HUES48 (cell line): ENCODE measurements at regions not wholly inside any gene's neighbourhood (a gene's known extent, or its start where the extent isn't known, plus 50 kb on each side); places are given as distances from the start of the nearest gene placed in this dataset.

Experiments
- H3K27ac ChIP-seq: one replicate; pipeline ENCODE4 v1.7.0; 2013; ENCODE audit warnings: low read depth, low read length, inconsistent platforms
- H3K27me3 ChIP-seq: 2 replicates; pipeline ENCODE4 v1.6.1; 2013; ENCODE audit warnings: mild to moderate bottlenecking, low read length; ENCODE audit not compliant: control insufficient read depth, insufficient read depth
- H3K36me3 ChIP-seq: 2 replicates; pipeline ENCODE4 v1.6.1; 2013; ENCODE audit warnings: low read length; ENCODE audit not compliant: control insufficient read depth, insufficient read depth
- H3K4me1 ChIP-seq: 2 replicates; pipeline ENCODE4 v1.6.1; 2013; ENCODE audit warnings: mild to moderate bottlenecking, low read length; ENCODE audit not compliant: control insufficient read depth, insufficient read depth
- H3K4me3 ChIP-seq: 2 replicates; pipeline ENCODE4 v1.5.1; 2013; ENCODE audit warnings: mild to moderate bottlenecking, low read depth, low read length
- H3K9ac ChIP-seq: 2 replicates; pipeline ENCODE4 v1.6.1; 2013; ENCODE audit warnings: mild to moderate bottlenecking, low read depth, low read length, moderate library complexity
- H3K9me3 ChIP-seq: 2 replicates; pipeline ENCODE4 v1.6.1; 2013; ENCODE audit warnings: low read length; ENCODE audit not compliant: control insufficient read depth, insufficient read depth

DNA sequence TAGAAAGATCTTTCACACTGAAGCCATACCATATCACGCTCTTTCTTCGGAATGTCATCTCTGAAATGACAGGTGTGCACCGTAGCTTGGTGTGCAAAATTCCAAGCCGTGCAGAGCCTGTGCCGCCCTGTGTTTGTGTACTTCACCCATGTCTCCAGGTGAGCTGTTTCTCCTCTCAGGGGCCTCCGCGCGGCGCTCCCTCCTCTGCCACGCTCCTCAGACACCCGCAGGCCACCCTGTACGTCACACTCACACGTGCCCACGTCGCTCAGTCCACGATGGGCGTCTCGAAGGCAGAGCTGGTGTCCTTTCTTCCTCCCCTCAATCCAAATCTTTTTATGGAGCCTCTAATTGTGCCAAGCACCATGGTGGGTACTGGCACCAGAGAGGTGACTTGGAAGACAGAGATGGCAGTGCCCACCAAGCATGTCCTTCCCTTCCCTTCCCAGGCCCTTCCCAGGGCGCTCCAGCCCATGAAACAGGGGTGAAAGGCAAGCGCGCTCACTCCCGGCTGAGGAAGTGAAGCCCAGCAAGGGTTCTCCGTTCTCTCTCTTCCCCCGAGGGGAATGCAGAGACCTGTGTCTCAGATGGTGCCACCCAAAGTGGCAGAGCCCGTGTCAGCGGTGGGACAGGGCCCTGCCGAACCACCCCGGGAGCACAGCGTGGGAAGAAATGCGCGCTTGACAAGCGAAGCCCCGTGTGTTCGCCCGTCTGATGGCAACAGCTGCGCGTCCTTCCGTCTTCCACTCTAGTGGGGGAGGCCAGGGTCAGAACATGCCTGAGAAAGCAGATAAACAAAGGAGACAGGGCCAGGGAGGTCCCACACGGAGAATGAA lies 292.5 kb upstream of the SHH start:
- no peak overlapping the region for H3K4me3 ChIP-seq
- H3K9me3 ChIP-seq: no peaks in the 10 kb centered on the region
- H3K36me3 ChIP-seq: no peaks in the 10 kb centered on the region
- no peak overlapping the region for H3K9ac ChIP-seq
- no peaks in the 10 kb centered on the region for H3K4me1 ChIP-seq
- H3K27me3 ChIP-seq: no peaks in the 10 kb centered on the region
- no peak overlapping the region for H3K27ac ChIP-seq

DNA sequence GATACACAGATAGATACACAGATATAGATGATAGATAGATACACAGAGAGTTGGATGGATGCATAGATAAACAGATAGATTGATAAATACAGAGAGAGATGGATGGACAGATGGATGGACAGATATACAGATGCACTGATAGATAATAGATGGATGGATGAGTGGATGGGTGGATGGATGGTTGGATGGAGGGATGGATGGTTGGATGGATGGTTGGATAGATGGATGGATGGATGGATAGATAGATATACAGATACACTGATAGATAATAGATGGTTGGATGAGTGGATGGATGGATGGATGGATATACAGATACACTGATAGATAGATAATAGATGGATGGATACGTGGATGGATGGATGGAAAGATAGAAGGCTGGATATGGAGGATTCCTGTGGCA lies 290.0 kb upstream of the SHH start:
- no peak overlapping the region for H3K4me3 ChIP-seq
- H3K9ac ChIP-seq: no peak overlapping the region
- H3K36me3 ChIP-seq: no peaks in the 10 kb centered on the region
- H3K9me3 ChIP-seq: no peaks in the 10 kb centered on the region
- H3K27ac ChIP-seq: no peak overlapping the region
- H3K27me3 ChIP-seq: no peaks in the 10 kb centered on the region
- H3K4me1 ChIP-seq: no peaks in the 10 kb centered on the region

GRCh38 chr7:156101355-156101754 lies 289.1 kb upstream of the SHH start:
- Histone ChIP-seq H3K9ac (no peak overlapping the region), H3K4me1 (no peaks in the 10 kb centered on the region), H3K4me3 (no peak overlapping the region), H3K27ac (no peak overlapping the region), H3K36me3 (no peaks in the 10 kb centered on the region), H3K9me3 (no peaks in the 10 kb centered on the region), H3K27me3 (no peaks in the 10 kb centered on the region)

DNA sequence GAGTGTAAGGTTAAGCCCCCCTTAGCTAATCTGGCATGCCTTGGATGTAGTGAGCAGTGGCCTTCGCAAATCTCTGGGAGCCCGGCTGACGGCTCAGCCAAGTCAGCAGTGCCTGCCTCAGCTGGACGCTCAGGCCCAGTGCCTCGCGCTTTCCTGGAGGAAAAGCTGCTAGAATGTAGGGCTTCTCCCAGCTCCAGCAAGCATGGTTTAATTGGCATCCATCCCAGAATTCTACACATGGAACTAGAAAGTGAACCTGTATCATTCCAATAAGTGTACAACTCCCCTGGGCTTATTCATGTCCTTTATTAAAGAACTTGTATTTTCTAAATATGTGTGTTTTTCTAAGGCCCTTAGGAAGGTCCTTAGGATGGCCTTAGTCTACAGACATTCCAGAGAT lies 287.8 kb upstream of the SHH start:
- no peak overlapping the region for H3K9ac ChIP-seq
- H3K4me1 ChIP-seq: no peaks in the 10 kb centered on the region
- H3K27ac ChIP-seq: no peak overlapping the region
- H3K9me3 ChIP-seq: no peaks in the 10 kb centered on the region
- no peaks in the 10 kb centered on the region for H3K36me3 ChIP-seq
- H3K4me3 ChIP-seq: no peak overlapping the region
- no peaks in the 10 kb centered on the region for H3K27me3 ChIP-seq

GRCh38 chr7:156099085-156099484 lies 286.8 kb upstream of the SHH start:
- Histone ChIP-seq H3K9ac (no peak overlapping the region), H3K4me3 (no peak overlapping the region), H3K9me3 (no peaks in the 10 kb centered on the region), H3K4me1 (no peaks in the 10 kb centered on the region), H3K36me3 (no peaks in the 10 kb centered on the region), H3K27me3 (no peaks in the 10 kb centered on the region), H3K27ac (no peak overlapping the region)

DNA sequence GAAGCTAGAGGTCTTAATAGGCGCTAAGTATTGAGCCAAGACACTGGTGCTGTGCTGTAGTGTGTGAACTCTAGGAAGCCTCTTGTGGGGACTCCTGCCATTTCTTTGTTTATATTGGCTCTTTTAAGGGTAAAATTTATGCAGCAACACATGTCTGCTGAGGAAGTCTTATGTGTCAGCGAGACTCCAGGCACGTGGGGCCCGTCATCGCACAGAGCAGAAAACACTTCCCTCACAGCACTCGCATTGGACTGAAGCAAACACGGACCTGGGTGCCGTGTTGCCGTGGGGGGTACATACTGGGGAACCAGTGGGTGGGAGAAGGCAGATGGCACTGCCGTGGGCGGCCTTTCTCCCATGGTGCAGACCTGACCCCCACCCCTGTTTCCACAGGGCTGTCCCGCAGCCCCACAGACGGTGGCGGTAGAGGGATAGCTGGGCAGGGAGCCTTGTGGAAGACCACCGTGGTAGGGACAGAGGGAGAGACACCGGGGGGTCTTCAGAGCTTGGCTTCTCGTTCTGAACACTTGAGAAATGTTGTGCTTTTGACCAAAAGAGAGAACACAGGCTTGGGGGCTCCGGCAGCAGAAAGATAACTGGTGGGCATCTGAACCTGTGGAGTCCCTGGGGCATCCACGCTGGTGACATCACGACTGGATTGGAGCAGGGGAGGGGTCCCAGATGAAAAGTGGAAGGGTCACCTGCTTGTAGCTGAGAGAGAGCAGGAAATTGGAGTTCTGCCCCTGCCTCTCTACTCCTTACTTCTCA lies 284.7 kb upstream of the SHH start:
- H3K27ac ChIP-seq: no peak overlapping the region
- no peak overlapping the region for H3K4me3 ChIP-seq
- no peaks in the 10 kb centered on the region for H3K36me3 ChIP-seq
- H3K9ac ChIP-seq: no peak overlapping the region
- H3K4me1 ChIP-seq: no peaks in the 10 kb centered on the region
- no peaks in the 10 kb centered on the region for H3K27me3 ChIP-seq
- no peaks in the 10 kb centered on the region for H3K9me3 ChIP-seq

GRCh38 chr7:156095908-156096539 lies 283.8 kb upstream of the SHH start:
- Histone ChIP-seq H3K27me3 (no peaks in the 10 kb centered on the region), H3K4me3 (no peak overlapping the region), H3K9me3 (no peaks in the 10 kb centered on the region), H3K36me3 (no peaks in the 10 kb centered on the region), H3K9ac (no peak overlapping the region), H3K4me1 (no peaks in the 10 kb centered on the region), H3K27ac (no peak overlapping the region)

- Histone ChIP-seq H3K9ac (no peak overlapping the region), H3K27ac (no peak overlapping the region), H3K27me3 (no peaks in the 10 kb centered on the region), H3K4me1 (no peaks in the 10 kb centered on the region), H3K9me3 (no peaks in the 10 kb centered on the region), H3K4me3 (no peak overlapping the region), H3K36me3 (no peaks in the 10 kb centered on the region)
These were observed 282.3 kb upstream of the SHH start for GRCh38 chr7:156094350-156095146.

DNA sequence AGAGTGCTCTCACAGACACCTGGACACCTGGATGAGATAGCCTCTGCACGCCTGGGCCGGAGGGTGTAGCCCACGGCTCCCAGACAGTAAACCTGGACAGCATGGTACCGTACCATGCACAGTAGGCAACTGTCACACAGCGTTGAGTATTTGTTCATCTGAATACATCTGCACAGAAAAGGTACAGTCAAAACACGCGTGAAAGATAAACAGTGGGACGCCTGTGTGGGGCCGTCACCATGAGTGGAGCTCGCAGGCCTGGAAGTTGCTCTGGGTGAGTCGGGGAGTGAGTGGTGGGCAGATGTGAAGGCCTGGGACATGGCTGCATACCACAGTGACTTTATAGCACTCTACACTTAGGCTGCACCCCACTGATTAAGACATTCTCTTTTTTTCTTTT lies 280.0 kb upstream of the SHH start:
- H3K9ac ChIP-seq: no peak overlapping the region

DNA sequence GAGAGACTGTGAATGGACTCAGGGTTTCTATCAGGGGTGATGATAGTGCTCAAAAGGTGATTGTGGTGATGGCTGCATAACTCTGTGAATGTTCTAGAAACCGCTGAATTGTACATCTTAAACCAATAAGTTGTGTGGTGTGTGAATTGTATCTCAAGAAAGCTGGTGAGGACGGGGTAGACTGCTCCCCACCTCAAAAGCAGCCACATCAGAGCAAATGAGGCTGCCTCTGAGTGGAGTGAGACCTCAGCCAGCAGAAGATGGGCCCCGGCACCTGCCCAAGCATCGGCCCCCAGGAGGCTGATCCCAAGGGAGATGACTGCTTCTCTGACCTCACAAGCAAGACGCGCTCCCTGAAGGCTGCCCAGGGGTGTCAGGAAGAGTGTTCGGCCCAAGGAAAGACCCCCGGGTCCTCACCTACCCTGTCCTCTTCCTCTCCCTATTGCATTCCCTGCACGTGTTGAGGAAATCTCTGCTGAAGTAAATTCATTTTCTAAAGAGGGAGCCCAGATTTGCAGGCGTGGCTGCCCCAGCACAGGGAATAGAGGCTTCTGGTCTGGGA lies 279.3 kb upstream of the SHH start:
- Histone ChIP-seq H3K36me3 (no peaks in the 10 kb centered on the region), H3K27ac (no peak overlapping the region), H3K9me3 (no peaks in the 10 kb centered on the region), H3K4me3 (no peak overlapping the region), H3K4me1 (no peaks in the 10 kb centered on the region), H3K27me3 (no peaks in the 10 kb centered on the region), H3K9ac (no peak overlapping the region)

More for the DNA sequence above, 280.0 kb upstream of the SHH start:
- no peaks in the 10 kb centered on the region for H3K27me3 ChIP-seq
- H3K4me1 ChIP-seq: no peaks in the 10 kb centered on the region
- no peaks in the 10 kb centered on the region for H3K9me3 ChIP-seq
- no peak overlapping the region for H3K4me3 ChIP-seq
- H3K27ac ChIP-seq: no peak overlapping the region
- no peaks in the 10 kb centered on the region for H3K36me3 ChIP-seq
